ENCODE measurements at regions not wholly inside any gene's neighbourhood (a gene's known extent, or its start where the extent isn't known, plus 50 kb on each side); places are given as distances from the start of the nearest gene placed in this dataset.

GRCh38 chr6:141151710-141152417, 980.9 kb upstream of the GJE1 start:
- Histone ChIP-seq H3K4me3 (ENCODE audit: low read length) (no peak overlapping the region), H2AFZ (ENCODE audit: low read depth, low read length) (no peak overlapping the region), H3K27me3 (ENCODE audit: insufficient read depth, low read depth, low read length) (no peaks in the 10 kb centered on the region), H3F3A (ENCODE audit: insufficient read depth, low read length, poor library complexity, severe bottlenecking) (no peaks in the 10 kb centered on the region), H3K4me2 (ENCODE audit: low read length) (no peak overlapping the region), H4K20me1 (ENCODE audit: insufficient read depth) (no peaks in the 10 kb centered on the region), H3K27ac (ENCODE audit: low read length) (no peak overlapping the region), H3K9ac (ENCODE audit: low read length) (no peak overlapping the region), H3K9me2 (ENCODE audit: insufficient read depth, low read length) (no peaks in the 10 kb centered on the region), H3K9me3 (ENCODE audit: low read length) (no peaks in the 10 kb centered on the region), H3K36me3 (ENCODE audit: insufficient read depth, low read length) (no peaks in the 10 kb centered on the region), H3K79me2 (replicated peaks; ENCODE audit: insufficient read depth, low read length) (no peaks in the 10 kb centered on the region)
- TF ChIP-seq REST (IDR thresholded peaks at IDR 0.05; ENCODE audit: borderline replicate concordance) (no peak), RAD21 (conservative IDR thresholded peaks at IDR 0.05) (no peak), MXI1 (conservative IDR thresholded peaks at IDR 0.05; ENCODE audit: poor library complexity, severe bottlenecking) (no peak), SMC3 (conservative IDR thresholded peaks at IDR 0.05; ENCODE audit: poor library complexity) (no peak), CTCF (IDR thresholded peaks at IDR 0.05; ENCODE audit: poor library complexity, severe bottlenecking) (no peak), TAF1 (IDR thresholded peaks at IDR 0.05; ENCODE audit: low read depth) (no peak), EP300 (conservative IDR thresholded peaks at IDR 0.05; ENCODE audit: poor library complexity, severe bottlenecking) (no peak), POLR2AphosphoS5 (IDR thresholded peaks at IDR 0.05) (no peak), EZH2 (IDR thresholded peaks at IDR 0.05; ENCODE audit: borderline replicate concordance, insufficient read depth, low read length, poor library complexity, severe bottlenecking) (no peak)

GRCh38 chr6:141141870-141142269, 990.9 kb upstream of the GJE1 start:
- H3F3A ChIP-seq (ENCODE audit: insufficient read depth, low read length, poor library complexity, severe bottlenecking), result no peaks in the 10 kb centered on the region
- H2AFZ ChIP-seq (ENCODE audit: low read depth, low read length), result no peak overlapping the region
- H3K9me3 ChIP-seq (ENCODE audit: low read length), result no peaks in the 10 kb centered on the region
- H3K9me2 ChIP-seq (ENCODE audit: insufficient read depth, low read length), result no peaks in the 10 kb centered on the region
- no peaks in the 10 kb centered on the region for H3K36me3 ChIP-seq (ENCODE audit: insufficient read depth, low read length)
- no peak overlapping the region for H3K27ac ChIP-seq (ENCODE audit: low read length)
- H3K9ac ChIP-seq (ENCODE audit: low read length), result no peak overlapping the region
- no peaks in the 10 kb centered on the region for H4K20me1 ChIP-seq (ENCODE audit: insufficient read depth)
- H3K79me2 ChIP-seq (replicated peaks; ENCODE audit: insufficient read depth, low read length), result no peaks in the 10 kb centered on the region
- H3K4me3 ChIP-seq (ENCODE audit: low read length), result no peak overlapping the region
- TF ChIP-seq MXI1 (conservative IDR thresholded peaks at IDR 0.05; ENCODE audit: poor library complexity, severe bottlenecking) (no peak), RAD21 (conservative IDR thresholded peaks at IDR 0.05) (no peak), EP300 (conservative IDR thresholded peaks at IDR 0.05; ENCODE audit: poor library complexity, severe bottlenecking) (no peak)
- H3K4me2 ChIP-seq (ENCODE audit: low read length), result no peak overlapping the region
- H3K27me3 ChIP-seq (ENCODE audit: insufficient read depth, low read depth, low read length), result no peaks in the 10 kb centered on the region

All from neural cell (in vitro differentiated cells).